Loucy (cell line): ENCODE measurements at regions not wholly inside any gene's neighbourhood (a gene's known extent, or its start where the extent isn't known, plus 50 kb on each side); places are given as distances from the start of the nearest gene placed in this dataset.

Experiments used
- H2AFZ ChIP-seq: fragments of 200-600 bp; sonication (generic); 2 replicates; pipeline ENCODE4 v1.6.0; 2016; ENCODE audit warnings: antibody characterized with exemption, mild to moderate bottlenecking, low read length, moderate library complexity
- H3F3A ChIP-seq: fragments of 200-600 bp; 2 replicates; pipeline ENCODE4 v1.6.0; 2016; ENCODE audit warnings: antibody characterized with exemption, low read depth, mild to moderate bottlenecking
- H3K27me3 ChIP-seq: fragments of 200-600 bp; sonication (generic); 2 replicates; pipeline ENCODE4 v1.6.1; 2014; ENCODE audit warnings: low read length, mild to moderate bottlenecking; ENCODE audit not compliant: insufficient read depth, poor library complexity, severe bottlenecking
- H3K36me3 ChIP-seq: fragments of 200-600 bp; sonication (generic); 2 replicates; pipeline ENCODE4 v1.6.1; 2016; ENCODE audit warnings: low read length; ENCODE audit not compliant: insufficient read depth
- H3K4me1 ChIP-seq: fragments of 200-600 bp; sonication (generic); 2 replicates; pipeline ENCODE4 v1.5.1; 2014; ENCODE audit warnings: low read length, mild to moderate bottlenecking; ENCODE audit not compliant: insufficient read depth, poor library complexity, severe bottlenecking
- H3K4me2 ChIP-seq: fragments of 200-600 bp; sonication (generic); 2 replicates; pipeline ENCODE4 v1.6.0; 2014; ENCODE audit warnings: antibody characterized with exemption, low read length, low read depth, mild to moderate bottlenecking; ENCODE audit not compliant: poor library complexity, severe bottlenecking
- H3K4me3 ChIP-seq: fragments of 200-600 bp; sonication (generic); 2 replicates; pipeline ENCODE4 v1.5.1; 2014; ENCODE audit warnings: low read length, mild to moderate bottlenecking, mixed read lengths; ENCODE audit not compliant: poor library complexity, severe bottlenecking
- H3K79me2 ChIP-seq: fragments of 200-600 bp; sonication (generic); 2 replicates; pipeline ENCODE4 v1.6.1; 2014; ENCODE audit warnings: low read length; ENCODE audit not compliant: insufficient read depth
- H3K9ac ChIP-seq: fragments of 200-600 bp; sonication (generic); 2 replicates; pipeline ENCODE4 v1.6.0; 2014; ENCODE audit warnings: mild to moderate bottlenecking, low read depth, low read length, moderate library complexity; ENCODE audit not compliant: poor library complexity, severe bottlenecking
- H3K9me2 ChIP-seq: fragments of 200-600 bp; sonication (generic); replicated peaks from 2 replicates; pipeline ENCODE4 v1.6.1; 2016; ENCODE audit warnings: low read depth, low read length, mixed read lengths
- H3K9me3 ChIP-seq: fragments of 200-600 bp; sonication (generic); 2 replicates; pipeline ENCODE4 v1.6.1; 2014; ENCODE audit warnings: mild to moderate bottlenecking, antibody characterized with exemption, low read length, low read depth; ENCODE audit not compliant: insufficient read depth
- H4K20me1 ChIP-seq: fragments of 200-600 bp; sonication (generic); 2 replicates; pipeline ENCODE4 v1.6.0; 2014; ENCODE audit warnings: antibody characterized with exemption, low read length, mild to moderate bottlenecking; ENCODE audit not compliant: insufficient read depth, poor library complexity, severe bottlenecking
- EZH2phosphoT487 ChIP-seq: fragments of 200-600 bp; IDR thresholded peaks from 2 replicates; pipeline ENCODE4 v1.6.1; 2018; ENCODE audit warnings: antibody characterized with exemption, mild to moderate bottlenecking, moderate library complexity, borderline replicate concordance
- TF ChIP-seq, protein P1 (sequence below): fragments of 200-600 bp; sonication (generic); conservative IDR thresholded peaks from 2 replicates; pipeline ENCODE4 v1.5.1; 2014; ENCODE audit warnings: mild to moderate bottlenecking, antibody characterized with exemption, low read length

DNA sequence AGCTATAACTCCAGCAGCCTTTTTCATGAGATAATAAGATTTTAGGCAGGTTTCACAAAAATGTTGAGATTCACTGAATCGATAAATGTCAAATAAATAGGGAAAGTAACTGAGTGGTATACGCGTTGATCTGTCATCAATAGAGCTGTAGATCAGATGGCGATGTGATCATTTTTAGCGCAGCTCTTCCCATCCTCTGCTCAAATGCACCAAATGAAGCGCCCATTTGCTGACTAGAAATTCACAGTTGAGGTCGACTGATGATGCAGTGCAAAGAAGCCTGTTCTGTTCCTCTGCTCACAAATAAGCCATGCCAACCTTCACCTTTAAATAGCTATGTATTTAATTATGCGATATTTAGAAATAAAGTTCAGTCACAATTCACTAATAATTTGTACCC lies 693.5 kb downstream of the ARHGAP15 start:
- H4K20me1 ChIP-seq, result no peaks in the 10 kb centered on the region
- H3K4me1 ChIP-seq, result no peaks in the 10 kb centered on the region
- no peaks in the 10 kb centered on the region for H3K36me3 ChIP-seq
- H3K27me3 ChIP-seq, result no peaks in the 10 kb centered on the region
- no peaks in the 10 kb centered on the region for H3K9me2 ChIP-seq
- H3K4me3 ChIP-seq, result no peak overlapping the region
- H3K79me2 ChIP-seq, result no peaks in the 10 kb centered on the region
- TF ChIP-seq, protein P1, sequence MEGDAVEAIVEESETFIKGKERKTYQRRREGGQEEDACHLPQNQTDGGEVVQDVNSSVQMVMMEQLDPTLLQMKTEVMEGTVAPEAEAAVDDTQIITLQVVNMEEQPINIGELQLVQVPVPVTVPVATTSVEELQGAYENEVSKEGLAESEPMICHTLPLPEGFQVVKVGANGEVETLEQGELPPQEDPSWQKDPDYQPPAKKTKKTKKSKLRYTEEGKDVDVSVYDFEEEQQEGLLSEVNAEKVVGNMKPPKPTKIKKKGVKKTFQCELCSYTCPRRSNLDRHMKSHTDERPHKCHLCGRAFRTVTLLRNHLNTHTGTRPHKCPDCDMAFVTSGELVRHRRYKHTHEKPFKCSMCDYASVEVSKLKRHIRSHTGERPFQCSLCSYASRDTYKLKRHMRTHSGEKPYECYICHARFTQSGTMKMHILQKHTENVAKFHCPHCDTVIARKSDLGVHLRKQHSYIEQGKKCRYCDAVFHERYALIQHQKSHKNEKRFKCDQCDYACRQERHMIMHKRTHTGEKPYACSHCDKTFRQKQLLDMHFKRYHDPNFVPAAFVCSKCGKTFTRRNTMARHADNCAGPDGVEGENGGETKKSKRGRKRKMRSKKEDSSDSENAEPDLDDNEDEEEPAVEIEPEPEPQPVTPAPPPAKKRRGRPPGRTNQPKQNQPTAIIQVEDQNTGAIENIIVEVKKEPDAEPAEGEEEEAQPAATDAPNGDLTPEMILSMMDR, result no peak
- no peaks in the 10 kb centered on the region for H3F3A ChIP-seq
- no peak overlapping the region for H3K4me2 ChIP-seq
- no peaks in the 10 kb centered on the region for H3K9me3 ChIP-seq
- H3K9ac ChIP-seq, result no peak overlapping the region
- no peak overlapping the region for H2AFZ ChIP-seq

DNA sequence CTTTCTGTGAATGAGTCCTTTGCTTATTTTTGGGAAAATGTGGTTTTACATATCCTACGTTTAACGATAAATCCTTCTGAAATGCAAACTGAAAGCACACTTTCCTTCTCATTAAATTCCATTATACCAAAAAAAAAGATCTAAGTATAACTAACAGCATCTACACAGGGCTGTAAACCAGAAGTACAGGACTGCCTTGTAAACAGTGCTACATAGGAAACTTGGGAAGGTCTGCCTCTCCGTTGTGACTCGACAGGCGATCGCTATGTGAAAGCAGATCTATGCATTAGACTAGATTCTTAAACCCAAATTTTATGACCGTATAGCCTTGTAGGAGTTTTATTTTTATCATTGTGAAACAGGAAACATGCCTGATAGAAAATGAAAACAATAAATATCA lies 690.5 kb downstream of the ARHGAP15 start:
- no peaks in the 10 kb centered on the region for H3K9me3 ChIP-seq
- no peaks in the 10 kb centered on the region for H3K27me3 ChIP-seq
- H3K9ac ChIP-seq, result no peak overlapping the region
- no peak for TF ChIP-seq EZH2phosphoT487
- TF ChIP-seq, protein P1, result no peak
- no peaks in the 10 kb centered on the region for H3K79me2 ChIP-seq
- H2AFZ ChIP-seq, result no peak overlapping the region
- H3F3A ChIP-seq, result no peaks in the 10 kb centered on the region
- H3K36me3 ChIP-seq, result no peaks in the 10 kb centered on the region
- H3K4me1 ChIP-seq, result no peaks in the 10 kb centered on the region
- H3K9me2 ChIP-seq, result no peaks in the 10 kb centered on the region
- no peaks in the 10 kb centered on the region for H4K20me1 ChIP-seq
- no peak overlapping the region for H3K4me3 ChIP-seq
- no peak overlapping the region for H3K4me2 ChIP-seq

DNA sequence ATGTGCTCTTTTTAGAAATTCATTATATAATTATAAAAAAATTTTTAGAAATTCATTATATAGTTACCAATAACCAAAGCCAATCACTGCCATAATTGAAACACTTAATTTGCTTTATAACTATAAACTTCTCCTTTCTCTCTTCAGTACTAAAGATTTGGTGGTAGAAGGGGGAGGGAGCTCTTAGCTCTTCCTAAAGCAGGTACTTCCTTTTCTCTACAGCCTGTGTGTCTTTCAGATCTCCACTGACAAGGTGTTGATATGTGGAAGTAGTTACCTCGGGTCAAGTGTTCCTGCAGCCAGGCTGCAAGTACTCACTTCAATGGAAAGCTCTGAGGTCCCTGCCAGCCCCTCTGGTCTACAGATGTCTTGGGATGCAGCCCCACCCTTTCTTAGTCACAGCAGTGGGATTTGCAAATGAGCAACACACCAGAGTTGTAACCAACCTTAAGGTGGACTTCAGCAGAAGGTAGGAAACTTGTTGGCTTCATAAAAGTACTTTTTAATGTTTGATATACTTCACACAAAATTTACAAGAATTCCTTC lies 690.0 kb downstream of the ARHGAP15 start:
- H3K36me3 ChIP-seq, result no peaks in the 10 kb centered on the region

More for the DNA sequence above, 690.0 kb downstream of the ARHGAP15 start:
- no peak overlapping the region for H3K9ac ChIP-seq
- TF ChIP-seq EZH2phosphoT487, result no peak
- TF ChIP-seq, protein P1, result no peak
- H3K79me2 ChIP-seq, result no peaks in the 10 kb centered on the region
- H3K4me3 ChIP-seq, result no peak overlapping the region
- H2AFZ ChIP-seq, result no peak overlapping the region
- no peaks in the 10 kb centered on the region for H4K20me1 ChIP-seq
- no peaks in the 10 kb centered on the region for H3K9me3 ChIP-seq
- no peaks in the 10 kb centered on the region for H3K27me3 ChIP-seq
- no peaks in the 10 kb centered on the region for H3K9me2 ChIP-seq
- no peaks in the 10 kb centered on the region for H3K4me1 ChIP-seq
- H3K4me2 ChIP-seq, result no peak overlapping the region
- no peaks in the 10 kb centered on the region for H3F3A ChIP-seq
